ENCODE measurements at regions not wholly inside any gene's neighbourhood (a gene's known extent, or its start where the extent isn't known, plus 50 kb on each side); places are given as distances from the start of the nearest gene placed in this dataset.

- no peak overlapping the region for H3K4me2 ChIP-seq
- H3K9me2 ChIP-seq (replicated peaks; ENCODE audit: insufficient read depth) = no peaks in the 10 kb centered on the region
- TF ChIP-seq, protein P1, sequence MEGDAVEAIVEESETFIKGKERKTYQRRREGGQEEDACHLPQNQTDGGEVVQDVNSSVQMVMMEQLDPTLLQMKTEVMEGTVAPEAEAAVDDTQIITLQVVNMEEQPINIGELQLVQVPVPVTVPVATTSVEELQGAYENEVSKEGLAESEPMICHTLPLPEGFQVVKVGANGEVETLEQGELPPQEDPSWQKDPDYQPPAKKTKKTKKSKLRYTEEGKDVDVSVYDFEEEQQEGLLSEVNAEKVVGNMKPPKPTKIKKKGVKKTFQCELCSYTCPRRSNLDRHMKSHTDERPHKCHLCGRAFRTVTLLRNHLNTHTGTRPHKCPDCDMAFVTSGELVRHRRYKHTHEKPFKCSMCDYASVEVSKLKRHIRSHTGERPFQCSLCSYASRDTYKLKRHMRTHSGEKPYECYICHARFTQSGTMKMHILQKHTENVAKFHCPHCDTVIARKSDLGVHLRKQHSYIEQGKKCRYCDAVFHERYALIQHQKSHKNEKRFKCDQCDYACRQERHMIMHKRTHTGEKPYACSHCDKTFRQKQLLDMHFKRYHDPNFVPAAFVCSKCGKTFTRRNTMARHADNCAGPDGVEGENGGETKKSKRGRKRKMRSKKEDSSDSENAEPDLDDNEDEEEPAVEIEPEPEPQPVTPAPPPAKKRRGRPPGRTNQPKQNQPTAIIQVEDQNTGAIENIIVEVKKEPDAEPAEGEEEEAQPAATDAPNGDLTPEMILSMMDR (IDR thresholded peaks at IDR 0.05; ENCODE audit: poor library complexity) = no peak
- TF ChIP-seq EZH2phosphoT487 (IDR thresholded peaks at IDR 0.05; ENCODE audit: low read depth, severe bottlenecking, unreplicated experiment) (no peak), EZH2 (IDR thresholded peaks at IDR 0.05; ENCODE audit: borderline replicate concordance) (no peak)
- H3K4me1 ChIP-seq (ENCODE audit: insufficient read depth) = no peaks in the 10 kb centered on the region
- no peak overlapping the region for H3K27ac ChIP-seq
- H3K4me3 ChIP-seq = no peak overlapping the region
- WGBS (ENCODE audit: low lambda C conversion rate, missing lambda C conversion rate) = 85% methylated on average over 14 of the region's 14 CpGs
- H3K27me3 ChIP-seq = no peaks in the 10 kb centered on the region
- no peaks in the 10 kb centered on the region for H3K79me2 ChIP-seq
- no peaks in the 10 kb centered on the region for H3K36me3 ChIP-seq (replicated peaks; ENCODE audit: insufficient read depth, low read depth)
- no peaks in the 10 kb centered on the region for H4K20me1 ChIP-seq (ENCODE audit: insufficient read depth, poor library complexity, severe bottlenecking)
- H3K9me3 ChIP-seq (ENCODE audit: low read depth) = no peaks in the 10 kb centered on the region
- DNase-seq (ENCODE audit: low spot score) = no peak
- H2AFZ ChIP-seq = no peak overlapping the region
These were observed 308.0 kb upstream of the SFSWAP start for GRCh38 chr12:131402781-131403396.

GRCh38 chr12:131403676-131404075 lies 307.2 kb upstream of the SFSWAP start:
- H3K79me2 ChIP-seq = no peaks in the 10 kb centered on the region
- 94% methylated on average over 6 of the region's 6 CpGs for WGBS (ENCODE audit: low lambda C conversion rate, missing lambda C conversion rate)
- no peak overlapping the region for H2AFZ ChIP-seq
- H3K4me2 ChIP-seq = no peak overlapping the region
- H3K27me3 ChIP-seq = no peaks in the 10 kb centered on the region
- H3K9me3 ChIP-seq (ENCODE audit: low read depth) = no peaks in the 10 kb centered on the region
- DNase-seq (ENCODE audit: low spot score) = no peak
- no peak overlapping the region for H3K4me3 ChIP-seq
- no peaks in the 10 kb centered on the region for H3K9me2 ChIP-seq (replicated peaks; ENCODE audit: insufficient read depth)
- no peaks in the 10 kb centered on the region for H4K20me1 ChIP-seq (ENCODE audit: insufficient read depth, poor library complexity, severe bottlenecking)
- H3K4me1 ChIP-seq (ENCODE audit: insufficient read depth) = no peaks in the 10 kb centered on the region
- no peak for TF ChIP-seq EZH2 (IDR thresholded peaks at IDR 0.05; ENCODE audit: borderline replicate concordance)
- TF ChIP-seq, protein P1 (IDR thresholded peaks at IDR 0.05; ENCODE audit: poor library complexity) = no peak
- no peak for TF ChIP-seq EZH2phosphoT487 (IDR thresholded peaks at IDR 0.05; ENCODE audit: low read depth, severe bottlenecking, unreplicated experiment)
- no peak overlapping the region for H3K27ac ChIP-seq
- no peaks in the 10 kb centered on the region for H3K36me3 ChIP-seq (replicated peaks; ENCODE audit: insufficient read depth, low read depth)

GRCh38 chr12:131404705-131405104 lies 306.2 kb upstream of the SFSWAP start:
- no peak for TF ChIP-seq EZH2 (IDR thresholded peaks at IDR 0.05; ENCODE audit: borderline replicate concordance)
- TF ChIP-seq, protein P1 (IDR thresholded peaks at IDR 0.05; ENCODE audit: poor library complexity) = no peak
- no peak for TF ChIP-seq EZH2phosphoT487 (IDR thresholded peaks at IDR 0.05; ENCODE audit: low read depth, severe bottlenecking, unreplicated experiment)
- Histone ChIP-seq H3K36me3 (replicated peaks; ENCODE audit: insufficient read depth, low read depth) (no peaks in the 10 kb centered on the region), H3K27me3 (no peaks in the 10 kb centered on the region), H3K9me2 (replicated peaks; ENCODE audit: insufficient read depth) (no peaks in the 10 kb centered on the region), H3K79me2 (no peaks in the 10 kb centered on the region), H4K20me1 (ENCODE audit: insufficient read depth, poor library complexity, severe bottlenecking) (no peaks in the 10 kb centered on the region), H3K9me3 (ENCODE audit: low read depth) (no peaks in the 10 kb centered on the region), H3K4me3 (no peak overlapping the region), H2AFZ (no peak overlapping the region), H3K27ac (no peak overlapping the region), H3K4me2 (no peak overlapping the region), H3K4me1 (ENCODE audit: insufficient read depth) (no peaks in the 10 kb centered on the region)
- no peak for DNase-seq (ENCODE audit: low spot score)
- WGBS (ENCODE audit: low lambda C conversion rate, missing lambda C conversion rate) = 83% methylated on average over 2 of the region's 3 CpGs
